ENCODE measurements at regions not wholly inside any gene's neighbourhood (a gene's known extent, or its start where the extent isn't known, plus 50 kb on each side); places are given as distances from the start of the nearest gene placed in this dataset.

GRCh38 chr3:127131424-127132170, 61.3 kb upstream of the PRR23E start:
- ATAC-seq, result no peak

GRCh38 chr3:127132876-127133275, 60.1 kb upstream of the PRR23E start:
- no peak overlapping the region for H3K27ac ChIP-seq
- peaks cover 11 to 51% of the 10 kb centered on the region in 2 donors for H3K27me3 ChIP-seq
- H3K9me3 ChIP-seq, result no peaks in the 10 kb centered on the region
- peaks cover 0 to 9% of the 10 kb centered on the region in 2 donors for H3K4me1 ChIP-seq
- no peak overlapping the region for H3K4me3 ChIP-seq
- no peak for DNase-seq
- TF ChIP-seq CTCF (IDR thresholded peaks at IDR 0.05), result no peak
- intact Hi-C loops (cut with DNase I), result no loop called here
- H3K36me3 ChIP-seq, result no peaks in the 10 kb centered on the region
- no peak for ATAC-seq

More at GRCh38 chr3:127131424-127132170, 61.3 kb upstream of the PRR23E start:
- H3K36me3 ChIP-seq, result no peaks in the 10 kb centered on the region
- TF ChIP-seq CTCF (IDR thresholded peaks at IDR 0.05), result no peak
- intact Hi-C loops (cut with DNase I), result no loop called here
- no peak overlapping the region for H3K27ac ChIP-seq
- H3K27me3 ChIP-seq, result peaks cover 11 to 45% of the 10 kb centered on the region in 2 donors
- H3K4me1 ChIP-seq, result peaks cover 0 to 9% of the 10 kb centered on the region in 2 donors
- H3K4me3 ChIP-seq, result no peak overlapping the region
- DNase-seq, result no peak
- no peaks in the 10 kb centered on the region for H3K9me3 ChIP-seq

- no peak overlapping the region for H3K27ac ChIP-seq
- H3K9me3 ChIP-seq, result no peaks in the 10 kb centered on the region
- H3K4me3 ChIP-seq, result no peak overlapping the region
- no peaks in the 10 kb centered on the region for H3K36me3 ChIP-seq
- H3K27me3 ChIP-seq, result peaks cover 11 to 59% of the 10 kb centered on the region in 2 donors
- TF ChIP-seq CTCF (IDR thresholded peaks at IDR 0.05), result no peak
- ATAC-seq (no peak), DNase-seq (no peak)
- peaks cover 0 to 9% of the 10 kb centered on the region in 2 donors for H3K4me1 ChIP-seq
- intact Hi-C loops (cut with DNase I), result no loop called here
These were observed 59.0 kb upstream of the PRR23E start for GRCh38 chr3:127133971-127134370.

GRCh38 chr3:127134466-127134865, 58.5 kb upstream of the PRR23E start:
- intact Hi-C loops (cut with DNase I), result no loop called here

More at GRCh38 chr3:127134466-127134865, 58.5 kb upstream of the PRR23E start:
- no peaks in the 10 kb centered on the region for H3K36me3 ChIP-seq
- no peaks in the 10 kb centered on the region for H3K9me3 ChIP-seq
- H3K4me1 ChIP-seq, result peaks cover 0 to 9% of the 10 kb centered on the region in 2 donors
- DNase-seq (no peak), ATAC-seq (no peak)
- TF ChIP-seq CTCF (IDR thresholded peaks at IDR 0.05), result no peak
- H3K4me3 ChIP-seq, result no peak overlapping the region
- H3K27ac ChIP-seq, result no peak overlapping the region
- H3K27me3 ChIP-seq, result peaks cover 11 to 59% of the 10 kb centered on the region in 2 donors

Measured in left lung (tissue), 4 donors.